ENCODE measurements at regions not wholly inside any gene's neighbourhood (a gene's known extent, or its start where the extent isn't known, plus 50 kb on each side); places are given as distances from the start of the nearest gene placed in this dataset.
"Not testable (repeated sequence)": the region's sequence is repeated elsewhere in the genome, so short reads cannot be mapped to it uniquely, and the experiment has no call there.

DNA sequence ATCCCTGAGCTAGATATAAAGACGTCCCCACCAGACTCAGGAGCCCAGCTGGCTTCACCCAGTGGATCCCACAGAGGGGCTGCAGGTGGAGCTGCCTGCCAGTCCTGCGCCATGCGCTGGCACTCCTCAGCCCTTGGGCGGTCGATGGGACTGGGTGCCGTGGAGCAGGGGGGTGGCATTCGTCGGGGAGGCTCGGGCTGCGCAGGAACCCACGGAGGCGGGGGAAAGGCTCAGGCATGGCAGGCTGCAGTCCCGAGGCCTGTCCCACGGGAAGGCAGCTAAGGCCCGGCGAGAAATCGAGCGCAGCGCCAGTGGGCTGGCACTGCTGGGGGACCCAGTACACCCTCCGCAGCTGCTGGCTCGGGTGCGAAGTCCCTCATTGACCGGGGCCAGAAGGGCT lies 555.1 kb upstream of the CDH10 start:
- TF ChIP-seq POLR2A (IDR thresholded peaks at IDR 0.05; ENCODE audit: low read length); GATA1 (IDR thresholded peaks at IDR 0.05; ENCODE audit: low read depth, low read length): not testable (repeated sequence)

Measured in erythroblast (primary cell).